Activated CD4-positive, alpha-beta T cell treated with anti-CD3 and anti-CD28 coated beads, Interleukin-2, Interleukin-6, amounts not matched to agents 100 ng/mL and 50 ng/mL, durations not matched to agents 16 hours and 8 hours (primary cell): ENCODE measurements at regions not wholly inside any gene's neighbourhood (a gene's known extent, or its start where the extent isn't known, plus 50 kb on each side); places are given as distances from the start of the nearest gene placed in this dataset.
"Not testable (repeated sequence)": the region's sequence is repeated elsewhere in the genome, so short reads cannot be mapped to it uniquely, and the experiment has no call there.

Experiments
- DNase-seq: peaks from one replicate; pipeline ENCODE4 v3.0.0-alpha.2; 2020

GRCh38 chr5:1961952-1962595 is 79.3 kb upstream of the IRX4 start:
- DNase-seq: no peak

- no peak for DNase-seq
Observed at GRCh38 chr5:1961304-1961946, 78.7 kb upstream of the IRX4 start.

GRCh38 chr5:1960595-1961303 is 78.0 kb upstream of the IRX4 start:
- no peak for DNase-seq

- no peak for DNase-seq
Observed at GRCh38 chr5:1959725-1960581, 77.2 kb upstream of the IRX4 start.

GRCh38 chr5:1959231-1959630 is 76.5 kb upstream of the IRX4 start:
- no peak for DNase-seq

GRCh38 chr5:1958211-1959010 is 75.7 kb upstream of the IRX4 start:
- no peak for DNase-seq

- no peak for DNase-seq
Observed at GRCh38 chr5:1955586-1955985, 72.9 kb upstream of the IRX4 start.

- DNase-seq: not testable (repeated sequence)
Observed at GRCh38 chr5:1953710-1954109, 71.0 kb upstream of the IRX4 start.

GRCh38 chr5:1952444-1953099 is 69.8 kb upstream of the IRX4 start:
- DNase-seq: no peak

GRCh38 chr5:1952021-1952420 is 69.3 kb upstream of the IRX4 start:
- no peak for DNase-seq

- no peak for DNase-seq
Observed at GRCh38 chr5:1951165-1951816, 68.6 kb upstream of the IRX4 start.

- DNase-seq: no peak
Observed at GRCh38 chr5:1950708-1951103, 68.0 kb upstream of the IRX4 start.

- DNase-seq: no peak
Observed at GRCh38 chr5:1950096-1950707, 67.5 kb upstream of the IRX4 start.

GRCh38 chr5:1949253-1949652 is 66.5 kb upstream of the IRX4 start:
- DNase-seq: no peak

GRCh38 chr5:1948663-1949191 is 66.0 kb upstream of the IRX4 start:
- no peak for DNase-seq

GRCh38 chr5:1948111-1948510 is 65.4 kb upstream of the IRX4 start:
- DNase-seq: no peak

GRCh38 chr5:1946776-1947175 is 64.1 kb upstream of the IRX4 start:
- DNase-seq: no peak

- DNase-seq: no peak
Observed at GRCh38 chr5:1946122-1946677, 63.5 kb upstream of the IRX4 start.

- no peak for DNase-seq
Observed at GRCh38 chr5:1945606-1946005, 62.9 kb upstream of the IRX4 start.

GRCh38 chr5:1944408-1944807 is 61.7 kb upstream of the IRX4 start:
- no peak for DNase-seq
